LHCN-M2 (cell line): ENCODE measurements at regions not wholly inside any gene's neighbourhood (a gene's known extent, or its start where the extent isn't known, plus 50 kb on each side); places are given as distances from the start of the nearest gene placed in this dataset.
A peak's percentile ranks its signal among the peaks of the same experiment; 100 is the strongest.
"Not testable (repeated sequence)": the region's sequence is repeated elsewhere in the genome, so short reads cannot be mapped to it uniquely, and the experiment has no call there.

Experiments used
- DNase-seq: peaks from one replicate; pipeline ENCODE4 v3.0.0-alpha.2; 2012; ENCODE audit warnings: low read depth

DNA sequence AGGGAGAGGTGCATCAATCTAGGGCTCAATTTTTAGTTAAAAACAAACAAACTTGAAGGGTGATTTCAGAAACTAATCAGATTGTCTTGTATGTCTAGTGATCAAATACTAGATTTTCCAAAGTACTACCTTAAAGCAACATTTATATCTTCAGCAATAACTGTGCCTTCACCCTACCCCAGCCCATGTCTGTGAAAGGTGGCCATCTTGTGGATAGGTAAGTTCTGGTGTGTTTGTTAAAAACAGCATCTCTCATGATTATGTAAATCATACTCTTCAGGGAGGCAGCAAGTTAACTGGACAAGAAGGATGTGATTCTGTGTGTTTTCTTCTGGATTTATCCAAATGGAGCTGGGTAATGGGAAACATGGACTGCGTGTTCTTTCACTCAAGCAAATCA lies 81.4 kb upstream of the ACSL1 start:
- DNase-seq, result no peak

DNA sequence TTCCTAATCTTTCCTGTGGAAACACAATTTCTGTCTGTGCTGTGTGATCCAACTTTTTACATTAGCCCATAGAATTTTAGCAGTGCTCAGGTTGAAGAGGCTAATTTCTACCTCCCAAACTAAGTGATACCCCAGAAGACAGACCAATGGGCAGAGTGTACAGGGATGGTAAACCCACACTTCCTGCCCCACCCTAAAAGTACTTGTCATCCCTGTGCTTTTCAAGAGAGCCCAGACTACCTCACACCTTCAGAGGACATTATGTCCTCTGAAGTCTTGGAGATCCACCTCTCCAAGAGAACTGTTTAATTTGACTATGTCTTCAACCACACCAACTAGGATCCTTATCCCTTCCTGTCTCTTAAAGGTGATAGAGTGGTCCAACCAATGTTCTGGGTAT lies 82.0 kb upstream of the ACSL1 start:
- DNase-seq, result no peak

DNA sequence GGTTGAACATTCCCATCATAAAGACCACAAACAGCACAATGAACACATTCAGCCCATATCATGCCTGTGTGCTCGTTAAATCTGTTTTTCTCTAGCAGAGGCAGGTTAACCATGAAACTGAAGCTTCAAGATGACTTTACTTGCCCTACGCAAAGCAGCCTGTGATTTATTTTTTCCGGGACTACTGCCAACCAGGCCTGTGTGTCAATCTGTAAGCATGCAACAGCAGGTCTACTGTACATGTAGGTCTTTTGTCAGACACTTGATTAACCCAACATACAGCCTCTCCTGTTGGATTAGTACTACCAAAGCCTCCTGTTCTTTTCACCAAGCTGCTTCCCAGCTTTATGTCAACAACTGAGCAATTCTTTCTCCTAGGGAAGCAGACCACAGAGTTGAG lies 85.5 kb upstream of the ACSL1 start:
- peak; percentile 64 for DNase-seq

DNA sequence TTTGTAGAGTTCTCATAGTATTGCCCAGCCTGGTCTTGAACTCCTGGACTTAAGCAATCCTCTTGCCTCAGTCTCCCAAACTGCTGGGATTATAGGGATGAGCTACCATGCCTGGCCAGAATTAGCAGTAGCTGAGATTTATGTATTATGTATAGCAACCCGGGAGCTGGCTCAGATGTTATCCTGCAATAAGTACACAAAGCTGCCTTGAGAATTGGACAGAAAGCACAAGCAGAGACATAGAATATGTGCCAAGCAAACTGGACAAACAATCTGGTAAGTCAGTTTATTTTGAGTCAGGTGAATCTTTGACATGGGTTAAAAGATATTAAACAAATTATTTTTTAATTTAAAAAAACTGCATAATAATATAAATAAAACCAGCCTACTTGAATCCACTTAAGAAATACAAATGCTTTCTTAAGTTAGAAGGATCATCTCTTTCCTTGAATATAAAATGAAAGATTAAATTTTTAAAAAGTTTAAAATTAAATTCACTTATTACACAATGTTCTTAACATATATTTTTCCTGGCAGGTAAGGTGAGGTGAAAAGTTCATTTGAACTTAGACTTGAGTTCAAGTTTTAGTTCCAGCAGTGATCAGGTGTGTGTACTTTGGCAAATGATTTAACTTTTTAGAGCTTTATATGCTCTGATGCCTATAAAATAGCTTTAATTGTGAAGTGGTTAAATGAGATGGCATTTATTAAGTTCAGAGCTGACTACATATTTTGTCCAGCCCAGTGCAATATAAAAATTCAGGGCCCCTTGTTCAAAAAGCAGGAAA lies 87.8 kb upstream of the ACSL1 start:
- no peak for DNase-seq

DNA sequence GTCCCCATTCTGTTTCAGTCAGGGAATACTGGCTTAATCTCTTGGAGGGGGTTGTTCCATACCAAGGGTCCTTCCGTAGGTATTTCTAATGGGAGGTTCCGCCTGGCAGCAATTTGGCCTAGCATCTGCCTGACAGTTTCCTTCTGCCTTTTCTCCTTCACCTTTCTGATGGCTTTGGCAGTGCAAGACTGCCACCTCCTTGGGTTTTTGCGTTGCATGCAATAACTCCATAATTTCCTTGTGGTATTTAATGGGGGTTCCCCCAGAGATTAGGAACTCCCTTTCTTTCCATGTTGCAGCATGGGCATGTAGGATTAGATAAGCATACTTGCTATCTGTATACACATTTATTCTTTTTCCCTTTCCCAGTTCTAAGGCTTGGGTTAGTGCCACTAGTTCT lies 93.0 kb upstream of the ACSL1 start:
- DNase-seq, result not testable (repeated sequence)

DNA sequence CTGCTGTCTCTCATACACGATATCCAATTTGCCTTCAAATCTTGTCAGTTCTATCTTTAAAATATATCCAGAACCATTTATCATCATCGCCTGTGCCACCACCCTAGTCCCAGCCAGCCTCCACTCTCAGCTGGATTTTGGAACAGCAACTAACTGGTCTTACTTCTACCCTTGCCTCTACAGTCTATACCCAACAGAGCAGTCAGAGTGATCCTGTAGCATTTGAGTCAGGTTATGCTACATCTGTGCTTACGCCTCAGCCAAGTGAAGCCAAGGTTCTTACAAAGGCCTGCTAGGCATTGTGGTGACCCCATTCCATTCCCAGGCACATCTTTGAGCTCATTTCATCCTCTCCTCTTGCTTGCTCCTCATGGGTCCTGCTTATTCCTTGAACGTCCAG lies 95.7 kb upstream of the ACSL1 start:
- DNase-seq, result no peak

DNA sequence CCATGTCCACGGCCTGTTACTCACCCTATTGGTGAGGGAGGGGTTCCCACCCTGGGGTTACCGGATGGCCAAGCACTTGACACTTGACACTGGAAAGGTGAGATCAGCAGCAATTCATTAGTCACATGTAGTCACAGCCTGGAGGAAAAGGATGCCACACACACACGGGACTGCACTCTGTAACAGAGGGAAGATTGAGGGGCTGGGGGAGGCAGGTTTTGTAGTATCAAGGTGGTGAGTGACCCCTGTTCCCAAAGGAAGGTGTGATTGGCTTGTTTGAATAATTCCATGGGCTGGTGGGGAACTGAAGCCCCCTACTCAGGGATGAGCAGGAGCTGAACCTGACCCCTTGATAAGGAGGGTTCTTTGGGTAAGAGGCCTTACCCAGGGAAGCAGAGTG lies 96.0 kb upstream of the HELT start:
- no peak for DNase-seq

DNA sequence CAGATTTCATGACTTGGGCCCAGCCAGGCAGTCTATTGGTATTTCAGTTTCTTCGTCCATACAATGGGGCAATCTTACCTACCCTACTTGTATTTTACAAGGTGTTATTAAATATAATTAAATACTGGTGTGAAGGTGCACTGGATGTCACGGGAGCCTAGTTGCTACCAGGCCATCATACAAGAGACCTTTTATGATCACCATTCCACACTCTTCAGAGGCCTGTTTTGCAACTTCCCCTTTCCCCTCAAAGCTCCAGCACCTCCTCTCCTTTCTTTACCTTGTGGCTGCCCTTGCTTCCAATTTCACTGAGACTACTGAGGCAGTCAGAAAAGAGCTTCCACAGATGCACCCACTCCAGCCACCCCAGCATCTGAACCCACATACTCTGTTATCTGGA lies 93.8 kb upstream of the HELT start:
- DNase-seq, result no peak

DNA sequence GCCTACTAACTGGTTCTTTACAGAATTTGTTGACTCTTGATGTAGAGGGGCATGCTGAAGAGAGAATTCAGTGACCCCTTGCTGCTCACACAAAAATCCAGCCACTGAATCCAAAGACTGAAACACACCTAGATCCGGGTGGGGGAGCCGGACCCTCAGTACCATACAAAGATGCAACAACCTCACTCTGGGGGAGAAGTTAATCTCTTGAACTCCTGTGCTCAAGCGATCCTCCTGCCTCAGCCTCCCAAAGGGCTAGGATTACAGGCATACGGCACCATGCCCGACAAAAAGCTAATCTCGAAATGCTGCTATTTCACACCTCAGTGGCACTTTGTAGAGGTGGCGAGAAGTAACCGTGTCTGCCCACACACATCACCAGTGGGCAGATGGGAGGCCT lies 88.8 kb upstream of the HELT start:
- DNase-seq, result no peak

DNA sequence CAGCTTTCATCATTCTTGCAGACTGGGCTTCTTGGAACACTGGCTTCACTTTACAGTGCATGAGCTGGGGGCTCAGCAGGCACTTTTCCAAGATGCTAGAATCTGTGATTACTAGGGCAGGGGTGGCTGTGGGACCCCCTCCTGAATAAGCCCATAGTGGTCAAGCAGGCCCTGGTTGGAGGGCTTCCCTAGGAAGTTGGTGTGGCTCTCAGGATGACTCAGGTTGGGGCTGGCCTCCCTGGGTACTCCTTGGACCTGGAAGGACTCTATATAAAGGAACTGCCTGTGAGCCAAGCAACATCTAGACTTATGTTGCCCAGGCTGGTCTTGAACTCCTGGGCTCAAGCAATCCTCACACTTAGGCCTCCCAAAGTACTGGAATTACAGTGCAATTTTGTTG lies 88.3 kb upstream of the HELT start:
- DNase-seq, result no peak

DNA sequence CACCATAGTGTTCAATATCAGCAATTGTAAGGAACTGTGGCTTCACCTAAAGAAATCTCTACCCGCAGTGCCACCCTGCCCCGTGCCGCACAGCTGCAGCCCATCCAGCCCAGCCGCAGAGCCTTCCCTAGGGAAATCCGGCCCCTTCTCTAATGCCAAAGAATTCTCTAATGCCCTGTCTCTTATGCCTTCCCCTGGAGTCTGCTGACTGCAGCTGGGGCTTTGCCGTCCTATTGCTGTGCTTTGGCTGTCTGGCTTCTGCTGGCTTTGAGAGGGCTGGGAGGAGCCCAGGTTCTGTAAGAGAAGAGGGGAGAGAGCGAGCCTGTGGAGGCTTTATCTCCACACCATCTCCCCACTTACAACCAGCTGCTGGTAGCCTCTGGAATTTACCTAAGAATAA lies 85.9 kb upstream of the HELT start:
- peak; percentile 9 for DNase-seq

DNA sequence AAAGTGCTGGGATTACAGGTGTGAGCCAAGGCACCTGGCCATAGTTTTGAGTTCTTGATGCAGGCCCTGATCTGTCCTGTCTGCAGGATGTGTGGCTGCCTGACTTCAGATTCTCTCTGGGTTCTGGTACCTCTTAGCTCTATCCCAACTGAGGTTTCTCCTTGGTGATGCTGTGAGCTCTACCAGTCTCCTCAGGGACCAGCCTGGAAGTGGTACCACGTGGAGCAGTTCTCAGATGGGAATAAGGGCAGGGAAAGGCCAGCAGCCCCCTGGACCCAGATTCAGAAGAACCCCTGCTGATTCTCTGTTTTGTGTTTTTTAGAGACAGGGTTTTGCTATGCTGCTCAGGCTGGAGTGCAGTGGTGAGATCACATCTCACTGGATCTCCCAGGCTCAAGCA lies 85.0 kb upstream of the HELT start:
- DNase-seq, result no peak

DNA sequence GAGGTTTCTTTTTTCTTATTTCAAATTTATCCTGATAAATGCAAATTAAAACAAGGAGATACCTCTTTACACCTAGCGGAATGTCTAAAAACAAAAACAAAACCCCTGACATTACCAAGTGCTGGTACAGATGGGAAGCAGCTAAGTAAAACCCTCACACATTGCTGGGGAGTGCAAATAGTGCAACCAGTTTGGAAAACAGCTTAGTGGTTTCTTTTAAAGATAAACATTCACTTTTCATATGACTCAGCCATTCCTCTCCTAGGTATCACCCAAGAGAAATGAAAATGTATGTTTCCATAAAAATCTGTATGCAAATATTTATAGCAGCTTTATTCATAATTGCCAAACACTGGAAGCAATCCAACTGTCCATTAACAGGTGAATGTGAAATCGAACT lies 84.1 kb upstream of the HELT start:
- no peak for DNase-seq

DNA sequence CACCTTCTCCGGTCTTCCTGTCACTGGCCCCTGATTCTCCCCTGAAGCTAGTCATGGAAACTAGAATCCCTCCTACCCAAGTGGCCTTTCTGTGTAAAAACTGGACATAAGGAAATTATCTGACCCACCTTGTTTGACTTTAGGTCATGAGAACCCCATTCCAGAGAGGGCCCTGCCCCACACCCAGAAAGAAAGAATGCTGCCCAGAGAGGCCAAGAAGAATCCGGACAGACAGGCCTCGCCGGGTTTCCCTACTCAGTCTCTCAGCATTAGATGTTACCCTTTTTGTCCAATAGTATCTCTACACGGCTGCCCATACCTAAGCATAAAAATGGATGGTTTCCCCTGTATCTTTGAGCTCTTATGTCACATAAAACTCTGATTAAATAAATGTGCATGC lies 83.3 kb upstream of the HELT start:
- no peak for DNase-seq

DNA sequence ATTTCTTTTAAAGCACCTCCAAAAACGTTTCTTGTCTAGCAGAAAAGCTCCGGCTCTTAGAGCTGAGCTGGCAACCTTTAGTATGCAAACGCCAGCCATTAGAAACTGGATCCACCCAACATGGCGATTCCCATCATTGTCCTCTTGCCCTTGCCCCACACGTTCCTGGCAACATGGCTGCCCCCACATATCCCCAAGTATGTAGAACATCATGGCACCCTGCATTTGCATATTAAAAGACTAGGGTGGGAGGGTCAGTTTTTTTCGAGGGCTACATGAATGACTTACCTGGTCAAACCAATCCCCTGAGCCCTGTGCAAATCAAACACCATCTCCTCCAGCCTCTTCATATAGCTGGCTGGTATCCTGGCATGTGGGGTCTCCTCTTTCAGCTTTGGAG lies 82.2 kb upstream of the HELT start:
- no peak for DNase-seq

DNA sequence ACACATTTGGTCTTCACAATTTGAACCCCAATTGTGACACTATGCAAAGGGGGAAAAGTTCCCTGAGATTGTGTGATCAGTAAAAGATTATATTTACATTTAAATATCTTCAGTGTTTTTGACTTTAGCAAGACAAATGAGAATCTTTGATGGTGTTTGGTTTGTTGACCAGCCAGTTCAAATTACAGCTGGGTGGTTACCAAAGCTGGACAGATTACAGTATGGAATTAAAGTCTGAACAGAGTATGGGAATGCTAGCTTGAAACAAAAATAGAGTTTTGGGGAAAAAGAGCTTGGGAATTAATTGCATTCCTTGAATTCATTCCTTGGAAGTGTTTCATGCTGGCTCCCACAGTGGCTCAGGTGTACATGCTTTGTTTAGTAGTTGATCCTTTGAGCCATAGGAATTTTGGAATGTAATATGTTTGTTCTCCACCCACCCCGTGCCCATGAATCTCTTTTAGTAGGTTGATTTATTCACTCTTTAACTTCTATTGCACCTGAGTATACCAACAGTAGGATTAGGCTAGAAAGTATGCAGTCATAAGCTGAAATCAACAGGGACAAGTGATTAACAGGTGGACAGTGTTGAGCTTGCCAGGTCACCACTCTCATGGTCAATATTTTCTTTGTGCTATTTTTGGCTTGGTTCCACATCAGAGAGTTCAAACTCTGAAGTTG lies 81.1 kb upstream of the HELT start:
- DNase-seq, result no peak

DNA sequence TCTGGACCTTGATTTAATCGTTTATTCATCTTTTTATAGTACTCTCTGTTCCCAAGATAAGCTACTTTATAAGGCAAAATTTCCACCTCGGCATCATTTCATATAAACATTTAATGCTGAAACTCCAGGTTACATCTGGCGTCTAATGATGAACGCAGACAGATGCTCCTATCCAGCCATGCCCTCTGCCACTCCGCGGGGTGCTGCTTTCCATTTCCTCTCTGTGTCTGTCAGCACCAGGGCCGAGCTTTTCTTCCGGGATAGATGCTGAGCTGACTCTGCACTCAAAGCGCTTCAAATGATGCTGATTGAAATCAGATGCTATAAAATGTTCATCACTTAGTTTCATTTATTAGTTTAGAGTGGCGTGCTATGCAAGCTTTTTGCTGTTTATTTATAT lies 80.5 kb upstream of the HELT start:
- peak; percentile 42 for DNase-seq

DNA sequence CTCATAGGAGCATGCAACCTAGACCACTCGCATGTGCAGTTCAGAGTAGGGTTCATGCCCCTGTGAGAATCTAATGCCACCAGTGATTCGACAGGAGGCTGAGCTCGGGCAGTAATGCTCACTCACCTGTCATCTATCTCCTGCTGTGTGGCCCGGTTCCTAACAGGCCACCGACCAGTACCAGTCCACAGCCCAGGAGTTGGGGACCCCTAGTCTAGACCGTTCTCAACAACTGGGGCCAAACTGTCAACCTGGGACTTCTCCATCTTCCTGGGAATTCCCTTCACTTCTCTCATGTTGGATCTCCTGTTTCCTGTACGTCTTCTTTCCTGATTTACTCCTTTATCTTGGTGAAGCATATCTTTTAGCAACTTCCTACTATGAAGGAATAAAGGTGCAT lies 79.4 kb upstream of the HELT start:
- DNase-seq, result no peak

DNA sequence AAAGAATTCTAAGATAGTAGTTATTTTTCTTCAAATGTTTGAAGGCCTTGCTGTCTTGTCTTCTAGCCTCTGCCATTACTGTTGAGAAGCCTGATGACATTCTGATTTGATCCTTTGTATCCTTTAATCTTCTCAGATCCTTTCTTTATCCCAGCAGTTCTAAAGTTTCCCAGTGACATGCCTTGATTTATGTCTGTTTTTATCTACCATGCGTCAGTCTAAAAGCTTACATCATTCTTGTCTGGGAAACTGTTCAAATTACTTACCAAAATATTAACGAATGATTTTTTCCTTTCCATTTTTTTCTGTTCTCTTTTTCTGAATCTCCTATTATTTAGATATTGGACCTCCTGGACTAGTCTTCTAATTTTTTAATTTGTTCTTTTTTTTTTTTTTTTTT lies 78.3 kb upstream of the HELT start:
- DNase-seq, result no peak

DNA sequence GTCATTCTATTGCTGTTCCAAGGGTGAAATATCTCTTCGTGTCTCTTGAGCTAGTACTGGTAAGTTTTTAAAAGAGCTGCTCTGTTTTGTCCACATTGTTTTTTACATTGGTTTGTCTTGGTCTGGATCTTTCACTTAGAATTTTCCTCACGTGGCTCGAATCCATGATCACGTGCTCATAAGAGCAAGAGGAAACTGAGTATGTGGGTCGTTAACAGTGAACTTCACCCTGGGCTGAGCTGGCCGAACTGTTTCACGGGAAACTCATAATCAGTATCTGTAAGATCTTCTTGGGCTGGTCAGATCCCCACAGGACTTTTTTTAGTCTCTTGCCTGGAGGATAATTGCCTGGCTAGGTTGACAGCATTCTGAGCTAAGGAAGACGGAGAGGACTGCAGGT lies 77.8 kb upstream of the HELT start:
- no peak for DNase-seq

DNA sequence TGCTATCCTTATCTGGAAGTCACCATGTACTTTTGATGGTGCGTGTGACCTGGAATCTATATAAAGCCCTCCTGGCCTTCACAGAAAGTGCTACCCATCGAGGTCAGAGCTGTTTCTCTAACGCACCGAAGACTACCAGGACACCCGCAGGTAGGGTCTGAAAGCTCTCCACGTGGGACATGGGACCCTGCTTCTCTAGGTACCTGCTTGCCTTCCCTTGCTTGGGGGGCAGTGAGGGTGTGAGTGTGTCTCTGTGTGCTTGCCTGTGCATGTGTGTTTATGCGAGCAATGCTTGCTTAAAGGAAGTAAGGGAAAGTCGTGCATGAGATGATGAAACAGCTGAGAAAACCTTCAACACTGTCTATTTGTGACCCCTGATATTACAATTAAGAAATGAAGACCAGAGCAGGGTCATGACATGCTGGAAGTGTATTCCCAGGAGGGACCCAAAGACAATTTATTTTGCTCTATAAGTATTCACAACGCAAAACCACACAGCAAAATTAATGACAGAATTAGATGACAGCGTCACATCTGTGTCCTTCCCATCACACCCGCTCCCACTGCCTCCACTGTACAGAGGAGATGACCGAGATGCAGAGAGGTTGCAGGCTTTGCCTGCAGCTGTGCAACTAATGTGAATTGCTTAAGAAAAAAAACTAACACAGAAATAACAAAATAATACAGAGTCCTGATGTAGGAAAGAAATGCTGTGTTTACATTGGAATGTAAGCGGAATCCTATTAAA lies 76.4 kb upstream of the HELT start:
- DNase-seq, result no peak

DNA sequence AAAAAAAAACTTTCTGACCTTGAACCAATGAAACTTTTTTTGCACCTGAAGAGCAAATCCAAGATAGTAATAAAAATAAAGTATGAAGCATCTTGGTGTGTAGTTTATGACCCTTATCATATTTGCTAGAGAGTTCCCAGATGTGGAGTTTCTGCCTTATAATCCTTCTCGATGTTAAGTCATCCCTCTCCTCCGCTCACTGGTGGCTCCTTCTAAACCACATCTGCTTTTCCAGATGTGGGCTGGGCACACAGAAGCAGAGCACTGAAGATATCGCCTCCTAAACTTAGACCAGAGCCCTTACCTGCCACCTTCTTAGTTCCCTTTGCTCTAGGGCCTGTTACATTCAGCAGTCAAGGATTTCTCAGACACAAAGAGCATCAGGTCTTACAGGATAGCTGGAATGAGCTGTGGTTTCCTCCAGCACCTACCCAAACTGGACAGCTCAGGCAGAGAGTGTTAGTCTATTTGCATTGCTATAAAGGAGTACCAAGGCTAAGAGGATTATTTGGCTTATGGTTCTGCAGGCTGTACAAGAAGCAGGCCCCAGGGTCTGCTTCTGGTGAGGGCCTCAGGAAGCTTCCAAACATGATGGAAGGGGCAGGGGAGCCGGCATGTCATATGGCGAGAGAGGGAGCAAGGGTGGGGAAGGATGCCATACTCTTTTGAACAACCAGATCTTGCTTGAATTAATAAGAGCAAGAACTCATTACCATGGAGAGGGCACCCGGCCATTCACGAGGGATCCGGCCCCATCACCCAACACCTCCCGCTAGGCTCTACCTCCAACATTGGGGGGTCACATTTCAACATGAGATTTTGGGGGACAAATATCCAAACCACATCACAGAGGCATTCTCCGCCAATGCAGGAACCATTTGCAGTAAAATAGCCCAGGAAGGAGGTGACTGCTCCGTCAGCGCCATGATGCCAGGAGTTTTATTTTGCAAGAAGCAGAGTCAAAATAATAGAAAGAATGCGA lies 75.6 kb upstream of the HELT start:
- peak; percentile 3 for DNase-seq
